Activated CD4-positive, alpha-beta T cell treated with anti-CD3 and anti-CD28 coated beads, Interleukin-2, amount 50 U/mL, for 48 hours (primary cell): ENCODE measurements at regions not wholly inside any gene's neighbourhood (a gene's known extent, or its start where the extent isn't known, plus 50 kb on each side); places are given as distances from the start of the nearest gene placed in this dataset.

ENCODE experiments used
- DNase-seq, 2 experiments: peaks; one replicate each; pipeline ENCODE4 v3.0.0-alpha.2; 2020

- no peak for DNase-seq
These were observed 543.6 kb upstream of the B3GALT2 start for GRCh38 chr1:193730017-193730416.

GRCh38 chr1:193729429-193729828 is 543.0 kb upstream of the B3GALT2 start:
- no peak for DNase-seq

GRCh38 chr1:193727850-193728249 is 541.4 kb upstream of the B3GALT2 start:
- no peak for DNase-seq

- DNase-seq, result no peak
These were observed 540.3 kb upstream of the B3GALT2 start for GRCh38 chr1:193726722-193727121.

- no peak for DNase-seq
These were observed 526.0 kb upstream of the B3GALT2 start for GRCh38 chr1:193712392-193712791.

- no peak for DNase-seq
These were observed 523.2 kb upstream of the B3GALT2 start for GRCh38 chr1:193709607-193710006.

- DNase-seq, result no peak
These were observed 521.0 kb upstream of the B3GALT2 start for GRCh38 chr1:193707271-193708021.

GRCh38 chr1:193706766-193707165 is 520.4 kb upstream of the B3GALT2 start:
- no peak for DNase-seq

- DNase-seq, result no peak
These were observed 519.2 kb upstream of the B3GALT2 start for GRCh38 chr1:193705554-193705981.

- DNase-seq, result no peak
These were observed 517.2 kb upstream of the B3GALT2 start for GRCh38 chr1:193703655-193704054.

GRCh38 chr1:193703121-193703520 is 516.7 kb upstream of the B3GALT2 start:
- no peak for DNase-seq

- DNase-seq, result no peak
These were observed 515.3 kb upstream of the B3GALT2 start for GRCh38 chr1:193701759-193702158.

- no peak for DNase-seq
These were observed 514.4 kb upstream of the B3GALT2 start for GRCh38 chr1:193700710-193701355.

GRCh38 chr1:193699261-193699660 is 512.8 kb upstream of the B3GALT2 start:
- no peak for DNase-seq

GRCh38 chr1:193697776-193698175 is 511.4 kb upstream of the B3GALT2 start:
- no peak for DNase-seq

GRCh38 chr1:193697115-193697762 is 510.8 kb upstream of the B3GALT2 start:
- DNase-seq, result no peak

- DNase-seq, result no peak
These were observed 508.3 kb upstream of the B3GALT2 start for GRCh38 chr1:193694741-193695140.

- DNase-seq, result no peak
These were observed 499.6 kb upstream of the B3GALT2 start for GRCh38 chr1:193685986-193686385.

GRCh38 chr1:193681422-193681821 is 495.0 kb upstream of the B3GALT2 start:
- DNase-seq, result no peak

GRCh38 chr1:193680924-193681316 is 494.5 kb upstream of the B3GALT2 start:
- DNase-seq, result no peak

GRCh38 chr1:193680247-193680923 is 494.0 kb upstream of the B3GALT2 start:
- DNase-seq, result no peak

GRCh38 chr1:193677874-193678273 is 491.5 kb upstream of the B3GALT2 start:
- DNase-seq, result no peak

GRCh38 chr1:193676996-193677549 is 490.7 kb upstream of the B3GALT2 start:
- no peak for DNase-seq
